DMS79 treated with DMSO at 0.1 percent for 48 hours (cell line): ENCODE measurements at regions not wholly inside any gene's neighbourhood (a gene's known extent, or its start where the extent isn't known, plus 50 kb on each side); places are given as distances from the start of the nearest gene placed in this dataset.

ENCODE experiments used
- DNase-seq: peaks from one replicate; lab custom pipeline; 2025; lab: John Stamatoyannopoulos, UW

GRCh38 chr7:47221826-47222225, 360.1 kb downstream of the TNS3 start:
- DNase-seq = no peak

GRCh38 chr7:47218378-47219176, 363.3 kb downstream of the TNS3 start:
- DNase-seq = no peak

GRCh38 chr7:47217570-47218360, 364.1 kb downstream of the TNS3 start:
- DNase-seq = no peak

GRCh38 chr7:47217086-47217485, 364.8 kb downstream of the TNS3 start:
- no peak for DNase-seq

GRCh38 chr7:47216439-47216838, 365.5 kb downstream of the TNS3 start:
- DNase-seq = no peak

- no peak for DNase-seq
These were observed 366.3 kb downstream of the TNS3 start for GRCh38 chr7:47215640-47216039.

GRCh38 chr7:47215049-47215448, 366.9 kb downstream of the TNS3 start:
- DNase-seq = no peak

- no peak for DNase-seq
These were observed 368.6 kb downstream of the TNS3 start for GRCh38 chr7:47213276-47213675.

GRCh38 chr7:47211519-47211973, 370.4 kb downstream of the TNS3 start:
- no peak for DNase-seq

GRCh38 chr7:47210281-47210854, 371.5 kb downstream of the TNS3 start:
- no peak for DNase-seq

- no peak for DNase-seq
These were observed 374.0 kb downstream of the TNS3 start for GRCh38 chr7:47207956-47208355.

GRCh38 chr7:47204709-47205108, 377.2 kb downstream of the TNS3 start:
- no peak for DNase-seq

GRCh38 chr7:47202146-47202783, 379.6 kb downstream of the TNS3 start:
- DNase-seq = no peak

- no peak for DNase-seq
These were observed 383.8 kb downstream of the TNS3 start for GRCh38 chr7:47198159-47198558.

- DNase-seq = no peak
These were observed 384.4 kb downstream of the TNS3 start for GRCh38 chr7:47197486-47197885.

GRCh38 chr7:47196737-47197136, 385.2 kb downstream of the TNS3 start:
- no peak for DNase-seq

GRCh38 chr7:47196106-47196645, 385.7 kb downstream of the TNS3 start:
- no peak for DNase-seq

GRCh38 chr7:47195641-47196040, 386.3 kb downstream of the TNS3 start:
- no peak for DNase-seq

GRCh38 chr7:47194516-47195057, 387.3 kb downstream of the TNS3 start:
- no peak for DNase-seq

- no peak for DNase-seq
These were observed 388.9 kb downstream of the TNS3 start for GRCh38 chr7:47192978-47193377.

GRCh38 chr7:47191876-47192291, 390.0 kb downstream of the TNS3 start:
- no peak for DNase-seq

GRCh38 chr7:47191316-47191715, 390.6 kb downstream of the TNS3 start:
- no peak for DNase-seq
